Keratinocyte (primary cell): ENCODE measurements at regions not wholly inside any gene's neighbourhood (a gene's known extent, or its start where the extent isn't known, plus 50 kb on each side); places are given as distances from the start of the nearest gene placed in this dataset.

ENCODE experiments used
- CTCF ChIP-seq, 3 experiments: IDR thresholded peaks in 1 of 3; conservative IDR thresholded peaks in 1 of 3; optimal IDR thresholded peaks in 1 of 3; 2 replicates in 2 of 3; 3 replicates in 1 of 3; pipeline versions ENCODE3 to v1.5.1; 2011; ENCODE audit warnings: low read length in 3 of 3, mild to moderate bottlenecking in 3 of 3, moderate library complexity in 2 of 3, control low read depth in 1 of 3, inconsistent platforms in 1 of 3; ENCODE audit not compliant: insufficient read depth in 2 of 3; ENCODE audit errors: extremely low read depth in 1 of 3
- EZH2 ChIP-seq: IDR thresholded peaks from one replicate; pipeline ENCODE4 v1.6.1; 2012; ENCODE audit warnings: inconsistent platforms, mild to moderate bottlenecking, low read length, moderate library complexity

- TF ChIP-seq CTCF (optimal IDR thresholded peaks at IDR 0.05 in 1 of 3, IDR thresholded peaks at IDR 0.05 in 1 of 3, conservative IDR thresholded peaks at IDR 0.05 in 1 of 3; ENCODE audit: extremely low read depth in 1 of 3, insufficient read depth in 2 of 3, low read length in 3 of 3) (no peak), EZH2 (no peak)
Measured at GRCh38 chr14:82694820-82695219, 1161.2 kb upstream of the SEL1L start.
